GM18873 (cell line): ENCODE measurements at regions not wholly inside any gene's neighbourhood (a gene's known extent, or its start where the extent isn't known, plus 50 kb on each side); places are given as distances from the start of the nearest gene placed in this dataset.
"Not testable (repeated sequence)": the region's sequence is repeated elsewhere in the genome, so short reads cannot be mapped to it uniquely, and the experiment has no call there.

ENCODE experiments used
- ATAC-seq: cut with Tn5 transposase; IDR thresholded peaks from one replicate; pipeline ENCODE4 v1.9.1; 2021; ENCODE audit warnings: mild to moderate bottlenecking, moderate library complexity, moderate number of reproducible peaks; ENCODE audit not compliant: unreplicated experiment, low FRiP score

DNA sequence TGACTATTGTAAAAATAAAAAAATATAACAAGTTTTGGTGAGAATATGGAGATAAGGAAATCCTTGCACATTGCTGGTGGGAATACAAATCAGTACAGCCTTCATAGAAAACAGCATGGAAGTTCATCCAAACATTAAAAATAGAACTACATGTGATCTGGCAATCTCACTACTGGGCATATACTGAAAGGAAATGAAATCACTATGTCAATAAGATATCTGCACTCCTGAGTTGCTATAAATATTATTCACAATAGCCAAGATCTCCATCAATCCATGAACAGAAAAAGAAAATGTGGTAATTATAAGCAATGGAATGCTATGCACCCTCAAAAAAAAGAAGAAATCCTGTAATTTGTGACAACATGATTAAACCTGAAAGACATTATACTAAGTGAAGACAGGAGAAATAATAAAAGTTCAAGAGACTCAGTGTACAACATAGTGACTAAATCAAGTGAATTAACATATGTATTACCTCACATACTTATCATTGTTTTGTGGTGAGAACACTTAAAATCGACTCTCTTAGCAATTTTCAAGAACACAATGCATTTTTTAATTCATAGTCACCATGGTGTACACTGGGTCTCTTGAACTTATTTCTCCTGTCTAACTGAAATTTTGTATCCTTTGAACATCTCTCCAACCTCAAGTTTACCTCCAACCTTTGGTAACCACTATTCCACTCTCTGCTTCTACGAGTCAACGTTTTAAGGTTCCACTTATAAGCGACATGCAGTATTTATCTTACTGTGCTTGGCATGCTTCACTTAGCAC lies 1703.7 kb upstream of the AGA start:
- no peak for ATAC-seq

- no peak for ATAC-seq
Observed at GRCh38 chr4:179151770-179152169, 1709.5 kb upstream of the AGA start.

- no peak for ATAC-seq
Observed at GRCh38 chr4:179163147-179163546, 1720.9 kb upstream of the AGA start.

GRCh38 chr4:179164267-179164999 lies 1722.2 kb upstream of the AGA start:
- ATAC-seq = no peak

- no peak for ATAC-seq
Observed at GRCh38 chr4:179165000-179165738, 1722.9 kb upstream of the AGA start.

- no peak for ATAC-seq
Observed at GRCh38 chr4:179165862-179166261, 1723.6 kb upstream of the AGA start.

DNA sequence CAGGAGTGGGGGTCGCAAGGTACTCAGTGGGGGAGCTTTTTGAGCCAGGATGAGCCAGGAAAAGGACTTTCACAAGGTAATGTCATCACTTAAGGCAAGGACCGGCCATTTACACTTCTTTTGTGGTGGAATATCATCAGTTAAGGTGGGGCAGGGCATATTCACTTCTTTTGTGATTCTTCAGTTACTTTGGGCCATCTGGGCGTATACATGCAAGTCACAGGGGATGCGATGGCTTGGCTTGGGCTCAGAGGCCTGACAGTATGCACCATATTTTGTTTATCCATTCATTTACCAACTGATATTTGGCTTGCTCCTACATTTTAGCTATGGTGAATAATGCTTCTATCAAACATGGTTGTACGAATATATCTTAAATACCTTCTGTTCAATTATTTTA lies 1728.1 kb upstream of the AGA start:
- ATAC-seq = not testable (repeated sequence)

GRCh38 chr4:179182741-179183140 lies 1740.5 kb upstream of the AGA start:
- ATAC-seq = no peak

GRCh38 chr4:179195887-179196286 lies 1753.7 kb upstream of the AGA start:
- no peak for ATAC-seq

DNA sequence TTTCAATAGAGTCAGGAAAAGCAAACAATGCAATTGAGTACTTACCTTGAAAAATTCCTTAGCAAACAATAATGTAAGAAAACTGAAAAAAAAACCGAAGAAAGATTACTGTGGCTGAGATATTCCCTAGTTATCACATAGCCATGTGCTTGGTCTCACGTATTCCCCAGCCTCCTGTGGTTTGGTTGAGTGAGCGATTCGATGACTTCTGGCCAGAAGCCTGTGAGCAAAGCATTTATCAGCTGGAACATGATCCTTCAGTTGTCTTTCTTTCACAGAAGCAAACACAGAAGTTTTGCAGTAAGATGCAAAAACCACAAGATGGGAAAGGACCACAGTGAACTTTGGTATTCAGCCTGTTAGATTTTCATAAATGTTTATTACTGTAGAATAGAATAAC lies 1754.3 kb upstream of the AGA start:
- ATAC-seq = no peak

GRCh38 chr4:179200681-179201080 lies 1758.4 kb upstream of the AGA start:
- ATAC-seq = no peak

DNA sequence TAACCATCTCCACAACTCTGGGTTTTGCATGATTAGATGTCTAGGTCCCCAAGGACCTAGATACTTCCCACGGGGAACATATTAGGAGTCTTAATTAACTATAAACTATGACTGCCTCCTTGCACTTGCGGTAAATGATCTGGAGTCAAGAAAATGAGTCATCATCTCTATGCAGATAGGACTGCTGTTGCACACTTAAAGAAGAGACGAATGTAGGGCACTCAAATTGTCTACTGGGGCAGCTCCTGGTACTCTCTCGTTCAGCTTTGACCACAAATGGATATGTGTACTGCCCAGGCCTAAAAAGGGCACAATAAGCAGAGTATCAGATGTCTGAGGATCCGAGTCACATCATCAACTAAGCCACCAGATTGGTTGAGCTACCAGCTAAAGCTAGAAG lies 1783.4 kb upstream of the AGA start:
- no peak for ATAC-seq

DNA sequence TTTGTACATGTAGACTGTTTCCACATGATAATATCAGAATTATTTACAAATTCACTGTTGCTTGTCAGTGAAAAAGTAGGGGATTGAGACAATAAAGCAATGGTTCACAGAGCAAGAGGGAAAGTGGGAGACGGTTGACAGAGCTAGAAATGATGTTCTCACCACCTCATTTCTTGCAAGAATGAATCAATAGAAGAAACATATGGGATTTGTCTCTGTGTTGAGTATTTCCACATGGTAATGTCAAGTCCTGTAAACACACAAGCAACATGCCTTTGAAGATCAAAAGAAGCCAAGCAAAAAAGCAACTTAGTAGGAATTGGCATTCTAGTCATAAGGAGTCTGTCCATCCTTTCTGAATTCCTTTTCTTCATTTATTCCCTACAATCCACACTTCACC lies 1806.6 kb upstream of the AGA start:
- no peak for ATAC-seq

DNA sequence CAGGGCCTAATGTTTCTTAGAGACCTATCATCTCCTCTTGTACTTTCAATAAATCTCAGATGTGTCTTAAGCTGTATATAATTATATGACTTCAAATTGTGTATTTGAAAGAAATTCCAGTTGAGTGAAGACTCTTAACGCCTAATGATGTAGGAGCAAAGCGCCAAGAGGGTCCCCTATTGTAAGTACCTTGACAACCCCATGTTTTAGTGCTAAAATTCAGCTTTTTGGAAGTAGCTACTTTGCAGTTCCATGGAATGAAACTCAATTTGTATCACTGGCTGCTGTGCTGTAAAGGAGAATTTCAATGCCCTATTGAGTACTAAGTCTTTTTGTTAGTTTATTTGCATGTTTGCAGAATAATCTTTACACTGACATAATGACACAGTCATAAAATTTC lies 1826.6 kb upstream of the AGA start:
- ATAC-seq = no peak

- no peak for ATAC-seq
Observed at GRCh38 chr4:179272282-179272681, 1830.0 kb upstream of the AGA start.

GRCh38 chr4:179278647-179279046 lies 1836.4 kb upstream of the AGA start:
- no peak for ATAC-seq

DNA sequence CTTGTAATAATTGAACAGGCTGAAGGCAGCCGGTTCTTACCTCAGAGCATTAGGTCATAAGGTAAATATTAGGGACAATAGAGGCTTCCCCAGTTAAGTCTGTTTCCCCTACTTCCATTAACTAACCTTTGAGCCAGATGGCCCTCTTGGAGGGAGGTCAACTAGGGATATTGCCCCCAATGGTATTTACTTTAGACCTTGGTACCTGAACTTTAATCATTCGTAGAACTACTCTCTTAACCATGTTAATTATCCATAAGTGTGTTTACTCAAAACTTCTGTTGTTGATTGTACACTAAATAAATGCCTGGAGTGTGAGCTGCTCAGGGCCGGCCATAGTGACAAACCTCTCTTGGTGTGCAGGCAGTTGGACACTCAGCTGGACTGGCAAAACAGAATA lies 1843.5 kb upstream of the AGA start:
- no peak for ATAC-seq

DNA sequence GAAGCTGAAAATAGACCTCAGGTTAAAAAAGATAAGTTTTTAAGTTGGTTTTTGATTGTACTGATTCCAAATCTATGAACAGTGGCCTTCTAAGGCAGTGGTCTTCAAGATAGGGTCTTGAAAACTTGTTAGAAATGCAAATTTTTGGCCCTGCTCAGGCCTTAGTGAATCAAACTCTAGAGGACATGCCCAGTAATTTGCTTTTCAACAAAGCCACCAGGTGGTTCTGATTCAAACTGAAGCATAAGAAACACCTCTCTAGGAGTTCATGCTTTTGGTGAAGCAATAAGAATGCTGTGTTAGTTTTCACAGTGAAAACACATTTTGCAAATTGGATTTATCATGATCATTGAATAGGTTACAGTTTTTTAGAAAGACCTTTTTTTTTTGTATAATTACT lies 1849.4 kb upstream of the AGA start:
- ATAC-seq = no peak

DNA sequence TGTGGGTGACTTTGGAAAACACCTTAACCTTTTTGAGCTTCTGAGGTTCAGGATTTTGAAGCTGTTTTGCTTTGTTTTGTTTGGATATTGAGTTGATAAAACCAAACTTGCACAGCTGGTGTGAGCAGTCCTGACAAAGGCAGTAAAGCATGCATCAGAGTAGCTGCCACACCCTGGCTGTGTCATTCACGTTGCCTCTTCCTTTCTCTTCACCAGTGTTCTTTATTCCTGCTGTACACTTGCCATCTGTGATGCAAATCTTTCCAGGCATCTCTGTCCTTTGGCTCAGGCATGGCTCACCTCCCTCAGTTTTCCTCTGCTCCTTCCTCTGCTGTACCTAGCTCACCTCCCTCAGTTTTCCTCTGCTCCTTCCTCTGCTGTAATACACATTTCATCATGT lies 1850.2 kb upstream of the AGA start:
- no peak for ATAC-seq

GRCh38 chr4:179307297-179308136 lies 1865.3 kb upstream of the AGA start:
- peak; percentile 79 for ATAC-seq
